NCI-H2029 (cell line): ENCODE measurements at regions not wholly inside any gene's neighbourhood (a gene's known extent, or its start where the extent isn't known, plus 50 kb on each side); places are given as distances from the start of the nearest gene placed in this dataset.
"Not testable (repeated sequence)": the region's sequence is repeated elsewhere in the genome, so short reads cannot be mapped to it uniquely, and the experiment has no call there.

Experiments used
- DNase-seq: peaks from one replicate; lab custom pipeline; 2025; lab: John Stamatoyannopoulos, UW

DNA sequence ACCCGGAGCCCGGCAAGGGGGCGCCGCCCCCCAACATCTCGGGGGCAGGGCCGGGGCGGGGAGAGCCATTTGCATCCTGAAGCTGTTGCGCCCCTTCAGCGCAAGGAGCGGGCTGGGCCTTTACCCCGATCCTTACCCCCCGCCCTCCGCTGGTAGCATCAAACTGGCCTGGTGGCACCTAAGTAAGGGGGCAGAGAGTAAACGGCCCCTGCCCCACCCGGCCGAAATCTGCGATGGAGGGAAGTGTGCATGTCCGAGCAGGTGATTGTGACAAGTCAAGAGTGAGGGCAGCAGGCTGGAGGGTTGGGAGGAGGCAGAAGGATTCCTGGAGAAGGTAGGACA is 101.2 kb downstream of the ESM1 start:
- no peak for DNase-seq

DNA sequence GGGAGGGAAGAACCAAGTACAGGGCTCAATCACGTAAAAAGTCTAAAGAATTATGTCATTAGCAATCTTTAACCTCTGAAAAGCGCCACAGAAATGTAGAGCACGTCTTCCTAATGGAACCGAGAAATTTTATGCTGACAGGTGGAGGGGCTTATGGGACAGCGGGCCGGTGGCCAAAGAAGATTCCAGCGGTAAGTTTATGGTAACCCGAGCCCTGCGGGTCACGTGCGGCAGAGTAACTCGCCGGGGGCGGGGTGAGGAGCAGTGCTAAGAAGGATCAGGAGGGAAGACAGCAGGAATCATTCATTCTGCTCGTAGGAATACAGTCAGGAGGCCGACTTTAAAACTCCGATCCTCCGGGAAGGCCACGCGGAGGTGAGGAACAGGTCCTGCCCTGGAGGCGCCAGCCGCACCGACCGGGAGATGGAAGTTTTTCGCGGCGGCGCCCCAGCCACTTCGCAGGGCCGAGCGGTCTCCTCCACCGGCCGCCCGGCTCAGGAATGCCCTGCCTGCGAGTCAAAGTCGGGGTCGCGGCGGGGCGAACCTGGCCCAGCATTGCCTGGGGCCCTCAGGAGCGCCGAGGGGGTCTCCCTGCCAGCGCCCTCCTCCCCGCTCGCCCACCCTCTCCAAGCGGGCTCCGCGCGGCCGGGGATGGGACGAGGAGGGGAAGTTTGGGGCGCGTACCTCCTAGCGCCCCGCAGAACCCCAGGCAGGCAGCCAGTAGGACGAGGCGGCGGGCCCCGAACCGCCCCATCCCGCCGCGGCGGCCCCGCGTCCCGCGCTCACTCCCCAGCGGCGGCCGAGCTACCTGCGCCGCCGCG is 101.8 kb downstream of the ESM1 start:
- DNase-seq = no peak

GRCh38 chr5:54882841-54883240 is 102.6 kb downstream of the ESM1 start:
- no peak for DNase-seq

GRCh38 chr5:54882101-54882500 is 103.3 kb downstream of the ESM1 start:
- no peak for DNase-seq

DNA sequence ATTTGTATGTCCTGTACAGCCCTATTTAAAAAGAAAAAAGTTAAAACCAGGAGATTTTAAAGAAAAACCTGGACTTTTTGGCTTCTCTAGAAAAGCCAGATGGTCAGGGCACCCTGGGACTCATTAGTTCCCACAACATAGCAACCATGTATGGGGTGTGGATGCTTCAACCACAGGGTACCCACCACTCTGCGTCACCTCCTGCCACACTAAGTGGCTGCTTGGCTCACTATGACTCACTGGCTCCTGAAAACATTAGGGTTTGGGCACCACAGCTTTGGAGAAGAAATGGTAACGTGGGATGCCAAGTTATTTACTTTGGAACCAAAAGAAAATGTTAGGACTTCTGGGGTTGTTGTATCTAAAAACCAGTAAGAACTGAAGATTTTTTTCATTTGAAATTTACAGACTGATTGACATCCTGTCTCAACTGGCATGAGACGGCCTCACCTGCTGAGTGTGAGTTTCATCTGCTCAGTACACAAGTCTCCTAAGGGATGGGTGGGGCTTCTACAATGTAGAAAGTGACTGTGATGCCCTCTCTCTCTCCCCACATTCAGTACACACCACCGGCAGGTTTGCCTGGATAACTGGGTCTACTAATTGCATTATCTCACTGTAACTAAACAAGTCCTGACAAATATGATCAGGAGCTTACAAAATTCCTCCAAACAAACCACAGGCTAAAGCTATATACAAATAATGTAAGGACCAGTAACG is 103.9 kb downstream of the ESM1 start:
- DNase-seq = no peak

DNA sequence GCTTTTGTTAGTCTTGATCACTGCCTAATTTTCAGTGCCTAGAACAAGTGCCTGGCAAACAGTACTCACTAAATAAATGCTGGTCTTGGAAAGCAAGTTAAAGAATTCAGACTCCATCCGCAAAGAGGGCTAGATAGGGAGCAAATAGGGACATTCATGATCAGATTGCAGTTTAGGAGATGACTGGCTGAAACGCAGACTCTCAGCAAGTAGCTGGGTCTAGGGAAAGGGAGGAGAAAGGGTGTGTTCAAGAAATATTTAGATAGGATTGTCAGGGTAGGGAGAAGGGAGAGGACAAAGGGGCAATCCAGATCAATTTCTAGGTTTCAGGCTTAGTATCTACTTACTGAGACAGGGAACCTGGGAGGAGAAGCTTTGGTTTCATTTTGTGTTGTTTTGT is 108.4 kb downstream of the ESM1 start:
- DNase-seq = no peak

DNA sequence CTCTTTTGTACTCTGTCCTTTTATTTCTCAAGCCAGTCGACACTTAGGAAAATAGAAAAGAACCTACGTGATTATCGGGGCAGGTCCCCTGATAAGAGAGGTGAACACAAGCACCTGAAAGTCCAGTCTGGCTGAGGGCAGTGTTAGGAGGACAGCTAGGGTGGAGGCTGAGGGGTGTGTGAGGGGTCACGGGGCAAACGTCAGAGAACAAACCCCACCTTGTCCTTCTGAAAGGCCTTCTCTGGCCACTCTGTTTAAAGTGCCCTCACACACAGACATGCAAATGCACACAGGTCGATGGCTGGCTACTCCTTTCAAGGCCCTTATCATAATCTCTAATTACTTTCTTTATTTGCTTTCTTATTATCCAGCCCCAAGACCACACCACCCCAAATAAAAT is 108.8 kb downstream of the ESM1 start:
- no peak for DNase-seq

DNA sequence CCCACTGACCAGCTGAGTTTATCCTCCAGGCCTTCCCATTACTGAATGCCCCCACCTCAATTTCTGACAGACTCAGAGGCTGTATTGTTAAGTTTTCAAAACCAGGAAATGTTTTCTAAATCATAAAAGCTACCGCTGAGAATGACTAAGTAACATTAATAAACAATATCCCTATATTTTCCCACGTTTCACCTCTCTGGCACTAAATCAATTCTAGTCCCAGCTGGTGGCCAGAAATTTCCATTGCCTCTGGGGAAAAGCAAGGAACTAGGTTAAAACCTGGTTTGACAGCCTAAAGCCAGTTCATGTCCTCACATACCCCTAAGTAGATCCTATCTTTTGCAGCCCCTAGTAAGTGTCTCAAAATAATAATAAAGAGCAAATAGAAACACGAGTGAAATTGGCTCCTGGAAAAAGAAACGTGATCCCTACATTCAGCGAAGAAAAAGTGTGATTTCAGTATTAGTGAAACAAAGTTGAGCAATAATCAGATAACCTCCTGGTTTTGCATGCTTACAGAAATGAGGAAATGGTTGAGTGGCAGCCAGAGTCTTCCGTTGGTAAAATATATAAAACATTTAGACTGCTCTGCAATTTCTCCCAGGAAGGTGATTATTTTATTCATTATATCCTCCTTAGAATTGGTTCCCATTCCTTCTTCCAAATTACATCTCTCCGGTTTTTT is 110.9 kb downstream of the ESM1 start:
- DNase-seq = no peak

DNA sequence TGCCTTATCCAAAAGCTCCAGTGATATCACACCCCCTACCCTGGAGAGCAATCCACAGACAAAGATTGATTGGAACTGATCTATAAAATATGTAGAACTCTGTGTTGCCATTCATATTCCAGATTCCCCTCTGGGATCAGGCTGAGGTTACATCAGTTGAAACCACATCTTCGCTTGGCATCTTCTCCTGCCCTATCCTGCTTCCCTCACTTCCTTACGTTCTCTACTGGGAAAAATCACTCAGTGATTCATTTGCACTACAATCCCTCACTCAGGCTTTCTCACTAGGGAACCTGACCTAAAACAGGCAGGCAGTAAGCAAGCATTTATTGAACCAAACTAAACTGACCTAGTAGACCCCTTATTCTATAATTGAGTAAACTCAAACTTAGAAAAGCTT is 111.7 kb downstream of the ESM1 start:
- no peak for DNase-seq

DNA sequence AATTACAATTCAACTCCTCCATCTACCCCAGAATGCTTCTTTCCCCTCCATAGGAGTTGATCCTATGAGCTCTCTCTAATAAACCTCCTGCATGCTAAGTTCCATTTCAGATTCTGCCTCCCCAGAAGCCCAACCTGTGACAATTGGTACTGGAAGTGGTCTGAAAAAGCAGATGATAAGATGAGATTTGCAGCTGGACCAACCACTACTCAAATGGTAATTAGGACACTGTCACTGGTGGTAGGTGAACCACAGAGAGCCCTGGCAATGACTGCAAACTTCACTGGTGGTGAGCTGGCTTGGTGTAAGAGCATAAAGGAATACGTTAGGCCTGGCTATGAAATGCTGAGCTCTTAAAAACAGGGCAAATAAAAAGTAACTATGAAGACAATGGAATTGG is 112.6 kb downstream of the ESM1 start:
- DNase-seq = no peak

- no peak for DNase-seq
These were observed 115.1 kb downstream of the ESM1 start for GRCh38 chr5:54870271-54870670.

- DNase-seq = no peak
These were observed 115.7 kb downstream of the ESM1 start for GRCh38 chr5:54869691-54870090.

DNA sequence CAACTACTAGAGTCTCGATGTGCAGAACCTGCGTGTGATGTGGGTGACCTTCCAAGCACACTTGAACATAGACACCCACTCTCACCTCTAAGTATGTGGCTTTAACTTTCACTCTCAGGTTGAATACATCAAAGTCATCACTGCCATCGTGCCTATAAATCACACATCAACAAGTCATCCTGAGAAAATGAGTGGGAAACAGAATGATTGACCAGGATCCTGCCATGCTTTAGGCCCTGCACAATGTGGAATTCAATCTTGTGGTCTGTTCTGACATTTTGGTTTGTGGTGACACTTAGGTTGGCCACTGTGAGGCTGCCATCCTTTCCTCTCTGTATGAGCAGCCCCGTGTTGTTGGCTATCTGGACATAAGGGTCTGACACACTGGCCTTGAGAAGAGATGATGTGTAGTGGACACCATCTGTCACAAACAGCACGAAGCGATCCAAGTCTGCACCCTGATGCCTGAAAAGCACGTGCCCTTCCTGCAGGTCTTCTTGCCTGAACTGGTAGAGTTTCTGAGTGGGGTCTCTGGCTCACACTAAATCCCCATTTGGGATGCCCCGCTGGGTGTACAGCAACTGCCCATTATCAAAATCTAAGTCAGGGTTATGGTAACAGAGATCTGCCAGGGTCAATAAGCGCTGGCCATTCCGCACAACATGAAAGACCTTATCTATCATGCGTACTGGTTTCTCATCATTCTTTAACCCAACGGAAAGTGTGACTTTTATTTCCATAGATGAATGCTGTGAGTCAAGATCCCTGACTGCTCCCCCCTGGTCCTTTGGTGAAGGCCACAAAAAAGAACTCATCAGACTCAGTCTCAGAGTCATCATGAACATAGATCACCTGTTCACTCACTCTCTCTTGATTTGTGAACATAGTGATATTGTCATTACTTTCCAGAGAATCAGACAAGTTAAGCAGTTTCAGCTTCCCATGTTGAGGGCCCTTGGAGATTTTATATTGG is 116.6 kb downstream of the ESM1 start:
- DNase-seq = no peak

DNA sequence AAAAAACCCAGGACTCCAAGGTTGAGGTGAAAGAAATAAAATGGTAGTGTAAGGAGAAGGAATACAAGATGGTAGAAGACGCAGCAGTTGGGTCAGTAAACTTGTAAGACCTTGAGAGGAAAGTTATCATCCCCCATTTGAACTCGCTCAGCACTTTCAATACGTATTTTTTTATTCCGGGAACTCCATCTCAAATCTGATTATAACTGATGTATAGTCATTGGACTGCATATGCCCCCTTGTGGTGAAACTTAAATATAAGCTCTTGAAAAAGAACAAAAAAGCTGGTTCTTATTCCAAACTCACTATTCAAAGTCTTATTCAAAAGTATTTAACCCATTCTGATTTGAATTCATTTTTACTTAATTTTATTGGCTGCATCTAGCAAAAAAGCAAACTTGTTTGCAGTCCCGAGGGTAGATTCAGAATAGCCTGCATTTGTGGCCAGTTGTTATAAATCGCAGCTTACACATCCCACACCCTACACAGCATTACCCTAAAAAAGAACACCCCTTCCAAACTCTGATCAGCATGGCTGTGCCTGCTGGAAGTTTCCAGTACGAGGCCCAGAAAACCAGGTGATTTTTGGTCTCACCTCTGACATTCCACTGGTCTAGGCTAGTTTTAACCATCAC is 118.0 kb downstream of the ESM1 start:
- DNase-seq = peak; percentile 61

DNA sequence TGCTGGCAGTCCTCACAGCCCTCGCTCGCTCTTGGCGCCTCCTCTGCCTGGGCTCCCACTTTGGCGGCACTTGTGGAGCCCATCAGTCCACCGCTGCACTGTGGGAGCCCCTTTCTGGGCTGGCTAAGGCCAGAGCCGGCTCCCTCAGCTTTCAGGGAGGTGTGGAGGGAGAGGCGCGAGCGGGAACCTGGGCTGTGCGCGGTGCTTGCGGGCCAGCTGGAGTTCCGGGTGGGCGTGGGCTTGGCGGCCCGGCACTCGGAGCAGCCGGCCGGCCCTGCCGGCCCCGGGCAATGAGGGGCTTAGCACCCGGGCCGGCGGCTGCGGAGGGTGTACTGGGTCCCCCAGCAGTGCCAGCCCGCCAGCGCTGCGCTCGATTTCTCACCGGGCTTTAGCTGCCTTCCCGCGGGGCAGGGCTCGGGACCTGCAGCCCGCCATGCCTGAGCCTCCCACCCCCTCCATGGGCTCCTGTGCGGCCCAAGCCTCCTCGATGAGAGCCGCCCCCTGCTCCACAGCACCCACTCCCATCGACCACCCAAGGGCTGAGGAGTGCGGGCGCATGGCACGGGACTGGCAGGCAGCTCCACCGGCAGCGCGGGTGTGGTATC is 120.4 kb downstream of the ESM1 start:
- not testable (repeated sequence) for DNase-seq

GRCh38 chr5:54862036-54862435 is 123.4 kb downstream of the ESM1 start:
- DNase-seq = no peak

DNA sequence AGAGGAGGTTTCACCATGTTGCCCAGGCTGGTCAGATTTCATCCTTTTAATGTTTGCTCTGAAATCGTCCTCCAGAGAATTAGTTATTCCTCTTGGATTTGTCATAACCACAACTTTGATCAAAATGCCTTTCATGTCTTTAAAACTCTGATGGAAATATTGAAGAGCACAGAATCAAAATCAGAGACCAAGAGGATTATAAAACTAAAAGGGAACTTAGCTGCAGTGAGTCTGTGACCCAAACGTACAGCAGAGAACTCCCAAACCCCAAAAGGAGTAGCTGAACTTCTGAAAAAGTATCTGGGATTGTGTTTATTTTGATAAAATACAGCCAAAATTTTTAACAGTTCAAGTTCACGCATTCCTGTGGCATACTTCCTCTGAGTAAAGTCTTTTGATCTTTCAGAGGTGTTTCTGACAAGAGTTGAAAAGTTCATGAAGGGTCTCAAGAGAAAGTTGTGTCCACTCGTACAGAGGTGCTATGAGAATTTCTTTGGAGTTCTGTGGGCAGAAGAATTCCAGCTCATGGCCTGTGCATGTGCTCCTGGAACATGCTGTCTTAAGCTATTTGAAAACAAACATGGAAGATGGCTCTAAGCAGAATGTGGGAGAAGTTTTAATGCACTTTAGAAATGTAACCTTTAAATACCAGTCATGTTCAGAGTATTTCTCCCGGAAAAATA is 124.0 kb downstream of the ESM1 start:
- no peak for DNase-seq

DNA sequence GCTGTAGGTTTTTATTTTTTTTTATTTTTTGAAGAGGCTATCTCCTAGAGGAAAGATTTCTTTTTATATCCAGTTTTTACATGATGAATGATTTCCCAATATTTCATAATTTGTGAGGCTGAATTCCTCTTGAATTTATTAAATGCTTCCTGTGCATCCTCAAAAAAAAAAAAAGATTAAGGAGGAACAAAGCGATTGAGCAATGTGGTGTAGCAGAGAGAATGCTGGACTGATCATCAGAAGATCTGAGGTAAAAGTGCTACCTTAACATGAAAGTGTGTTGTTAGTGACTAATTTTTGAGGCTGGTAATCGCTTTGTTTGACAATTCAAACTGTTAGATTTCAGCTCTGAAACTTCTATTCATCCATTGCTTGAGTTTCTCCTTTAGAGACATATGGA is 125.1 kb downstream of the ESM1 start:
- no peak for DNase-seq

- no peak for DNase-seq
These were observed 126.1 kb downstream of the ESM1 start for GRCh38 chr5:54859316-54859715.

- DNase-seq = no peak
These were observed 130.4 kb downstream of the ESM1 start for GRCh38 chr5:54854883-54855581.
